ENCODE measurements at regions not wholly inside any gene's neighbourhood (a gene's known extent, or its start where the extent isn't known, plus 50 kb on each side); places are given as distances from the start of the nearest gene placed in this dataset.

DNA sequence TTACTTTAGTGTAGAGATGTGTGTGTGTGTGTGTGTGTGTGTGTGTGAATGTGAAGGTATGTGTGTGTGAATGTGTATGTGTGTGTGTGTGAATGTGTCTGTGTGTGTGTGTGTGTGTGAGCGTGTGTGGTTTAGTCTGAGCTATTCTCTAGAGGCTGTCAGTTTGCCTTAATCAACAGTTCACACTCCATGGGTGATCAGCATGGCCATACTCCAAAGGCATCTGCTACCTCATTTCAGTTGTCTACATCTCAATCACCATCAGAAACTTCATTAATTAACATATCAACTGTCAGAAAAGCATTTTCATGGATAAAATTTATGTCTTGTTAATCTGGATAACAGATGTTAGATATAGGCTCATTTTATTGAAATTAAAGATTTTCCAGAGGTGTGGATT is 103.1 kb upstream of the PTPN3 start:
- TF ChIP-seq CTCF (IDR thresholded peaks at IDR 0.05) (no peak), POLR2AphosphoS5 (IDR thresholded peaks at IDR 0.05) (no peak)
